Stimulated activated CD8-positive, alpha-beta memory T cell treated with anti-CD3 and anti-CD28 coated beads, Interleukin-2, amount 100 ng/mL, for 48 hours (primary cell): ENCODE measurements at regions not wholly inside any gene's neighbourhood (a gene's known extent, or its start where the extent isn't known, plus 50 kb on each side); places are given as distances from the start of the nearest gene placed in this dataset.

Source experiments
- DNase-seq, 2 donors: peaks; one replicate each; pipeline ENCODE4 v3.0.0-alpha.2; 2020; ENCODE audit warnings: low read depth in 2 of 2

- no peak for DNase-seq
Observed at GRCh38 chrY:19357249-19357648, 387.3 kb downstream of the KDM5D start.

GRCh38 chrY:19356735-19357134, 387.8 kb downstream of the KDM5D start:
- no peak for DNase-seq

GRCh38 chrY:19354857-19355173, 389.7 kb downstream of the KDM5D start:
- no peak for DNase-seq

- no peak for DNase-seq
Observed at GRCh38 chrY:19354061-19354856, 390.3 kb downstream of the KDM5D start.

- DNase-seq: no peak
Observed at GRCh38 chrY:19351616-19352015, 392.9 kb downstream of the KDM5D start.

- DNase-seq: no peak
Observed at GRCh38 chrY:19321701-19322100, 422.8 kb downstream of the KDM5D start.

- DNase-seq: no peak
Observed at GRCh38 chrY:19319135-19319534, 425.4 kb downstream of the KDM5D start.

GRCh38 chrY:19317271-19317987, 427.1 kb downstream of the KDM5D start:
- no peak for DNase-seq

- no peak for DNase-seq
Observed at GRCh38 chrY:19307627-19308026, 436.9 kb downstream of the KDM5D start.

GRCh38 chrY:19303136-19303535, 441.4 kb downstream of the KDM5D start:
- no peak for DNase-seq

- no peak for DNase-seq
Observed at GRCh38 chrY:19290925-19291324, 453.6 kb downstream of the KDM5D start.

GRCh38 chrY:19274076-19274475, 470.4 kb downstream of the KDM5D start:
- no peak for DNase-seq

- DNase-seq: no peak
Observed at GRCh38 chrY:19268331-19268730, 476.2 kb downstream of the KDM5D start.

- DNase-seq: no peak
Observed at GRCh38 chrY:19265404-19265803, 479.1 kb downstream of the KDM5D start.

- DNase-seq: no peak
Observed at GRCh38 chrY:19262310-19262709, 482.2 kb downstream of the KDM5D start.

- DNase-seq: peak in 1 of 2 donors; percentile 1
Observed at GRCh38 chrY:19232276-19232994, 458.9 kb upstream of the HSFY2 start.

GRCh38 chrY:19220784-19221183, 447.2 kb upstream of the HSFY2 start:
- no peak for DNase-seq

GRCh38 chrY:19208915-19209314, 435.4 kb upstream of the HSFY2 start:
- no peak for DNase-seq

- no peak for DNase-seq
Observed at GRCh38 chrY:19207048-19207447, 433.5 kb upstream of the HSFY2 start.

- DNase-seq: no peak
Observed at GRCh38 chrY:19180824-19181223, 407.3 kb upstream of the HSFY2 start.

GRCh38 chrY:19168202-19168565, 394.6 kb upstream of the HSFY2 start:
- DNase-seq: no peak

GRCh38 chrY:19167319-19168201, 394.0 kb upstream of the HSFY2 start:
- no peak for DNase-seq
